ENCODE measurements at regions not wholly inside any gene's neighbourhood (a gene's known extent, or its start where the extent isn't known, plus 50 kb on each side); places are given as distances from the start of the nearest gene placed in this dataset.
A peak's percentile ranks its signal among the peaks of the same experiment; 100 is the strongest.

GRCh38 chr14:96727073-96727472 lies 70.1 kb upstream of the VRK1 start:
- DNase-seq (ENCODE audit: low read depth in 2 of 3, low spot score in 2 of 3): no peak

DNA sequence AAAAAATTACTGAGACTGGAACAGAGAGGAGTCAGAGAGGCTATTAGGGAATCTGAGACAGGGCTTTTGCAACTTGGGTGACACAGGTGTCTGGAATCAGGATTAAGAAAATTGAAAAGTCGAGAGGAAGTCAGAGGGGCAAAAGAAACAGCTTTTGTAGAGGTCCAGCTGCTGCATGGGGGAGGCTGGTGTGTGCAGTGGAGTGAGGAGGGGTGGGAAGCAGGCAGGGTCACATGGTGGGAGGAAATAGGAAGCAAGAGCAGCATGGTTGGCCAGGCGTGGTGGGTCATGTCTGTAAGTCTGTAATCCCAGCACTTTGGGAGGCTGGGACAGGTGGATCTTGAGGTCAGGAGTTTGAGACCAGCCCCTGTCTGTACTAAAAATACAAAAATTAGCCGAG lies 69.7 kb upstream of the VRK1 start:
- no peak for DNase-seq (ENCODE audit: low read depth in 2 of 3, low spot score in 2 of 3)

GRCh38 chr14:96727980-96728717 lies 69.0 kb upstream of the VRK1 start:
- no peak for DNase-seq (ENCODE audit: low read depth in 2 of 3, low spot score in 2 of 3)

DNA sequence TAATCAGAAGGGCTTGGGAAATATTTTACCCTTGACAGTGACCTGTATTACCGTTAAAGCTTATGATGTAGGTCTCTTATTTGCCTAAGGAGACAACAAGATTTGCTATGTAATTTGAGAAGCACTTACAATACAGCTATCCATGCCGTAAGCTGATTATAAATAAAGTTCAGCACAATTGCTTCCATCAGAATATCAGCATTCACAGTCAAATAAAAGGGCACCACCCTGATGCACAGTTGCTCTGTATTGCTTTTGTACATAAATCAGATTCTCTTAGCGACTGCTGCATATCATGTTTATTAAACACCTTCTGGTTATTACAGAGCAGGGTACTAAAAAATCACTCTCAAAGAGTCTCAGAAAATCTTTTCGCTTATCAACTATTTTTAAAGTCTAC lies 67.3 kb upstream of the VRK1 start:
- DNase-seq (ENCODE audit: low read depth in 2 of 3, low spot score in 2 of 3): no peak

- no peak for DNase-seq (ENCODE audit: low read depth in 2 of 3, low spot score in 2 of 3)
These were observed 66.8 kb upstream of the VRK1 start for GRCh38 chr14:96730386-96730785.

DNA sequence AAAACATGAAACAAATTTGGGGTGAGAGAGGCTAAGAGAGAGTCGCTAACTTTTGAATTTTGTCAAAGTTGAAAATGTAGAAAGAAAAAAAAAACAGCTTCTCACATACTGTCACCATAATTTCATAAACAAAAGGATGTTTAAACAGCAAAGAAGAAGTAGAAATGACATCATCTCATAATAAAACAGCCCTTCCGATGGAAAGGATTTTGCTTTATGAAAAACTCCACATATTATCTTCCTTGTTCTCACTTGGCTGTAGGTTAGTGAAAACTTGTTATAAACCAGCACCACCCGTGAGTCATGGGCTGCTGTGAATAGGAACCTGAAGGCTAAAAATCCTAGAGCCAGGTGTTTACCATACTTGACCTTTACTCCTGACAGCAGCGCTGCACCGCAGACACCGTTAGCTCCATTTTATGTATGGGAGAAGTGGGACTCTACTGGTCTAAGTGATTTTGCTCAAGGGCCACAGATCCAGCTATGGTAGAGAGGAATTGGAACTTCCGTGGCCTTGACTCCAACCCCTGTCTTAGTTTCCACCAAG lies 63.0 kb upstream of the VRK1 start:
- DNase-seq (ENCODE audit: low read depth in 2 of 3, low spot score in 2 of 3): no peak

GRCh38 chr14:96735526-96735925 lies 61.7 kb upstream of the VRK1 start:
- DNase-seq (ENCODE audit: low read depth in 2 of 3, low spot score in 2 of 3): no peak

- no peak for DNase-seq (ENCODE audit: low read depth in 2 of 3, low spot score in 2 of 3)
These were observed 60.7 kb upstream of the VRK1 start for GRCh38 chr14:96736439-96736838.

DNA sequence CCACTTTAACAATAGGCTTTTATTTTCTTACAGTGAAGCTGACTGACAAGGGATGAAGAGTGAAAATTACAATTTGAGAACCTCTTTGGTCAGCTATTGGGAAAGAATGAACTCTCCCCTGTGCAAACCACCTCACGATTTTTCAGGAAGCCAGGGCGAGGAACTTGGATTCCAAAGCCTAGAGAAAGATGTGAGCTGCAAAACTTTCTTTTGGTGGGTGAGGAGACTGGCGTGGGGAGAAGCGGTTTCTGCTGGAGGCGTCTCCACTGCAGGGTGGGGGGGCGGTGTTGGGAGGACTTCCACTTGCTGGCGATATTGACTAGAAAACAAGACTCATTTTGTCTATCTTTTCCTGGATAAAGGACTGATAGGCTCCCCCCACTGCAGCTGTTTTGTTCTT lies 59.3 kb upstream of the VRK1 start:
- no peak for DNase-seq (ENCODE audit: low read depth in 2 of 3, low spot score in 2 of 3)

GRCh38 chr14:96739200-96739910 lies 57.8 kb upstream of the VRK1 start:
- DNase-seq (ENCODE audit: low read depth in 2 of 3, low spot score in 2 of 3): no peak

GRCh38 chr14:96741151-96741977 lies 55.8 kb upstream of the VRK1 start:
- peak; percentile 39 to 78 (median 73) for DNase-seq (ENCODE audit: low read depth in 2 of 3, low spot score in 2 of 3)

GRCh38 chr14:96744262-96744661 lies 52.9 kb upstream of the VRK1 start:
- DNase-seq (ENCODE audit: low read depth in 2 of 3, low spot score in 2 of 3): no peak

DNA sequence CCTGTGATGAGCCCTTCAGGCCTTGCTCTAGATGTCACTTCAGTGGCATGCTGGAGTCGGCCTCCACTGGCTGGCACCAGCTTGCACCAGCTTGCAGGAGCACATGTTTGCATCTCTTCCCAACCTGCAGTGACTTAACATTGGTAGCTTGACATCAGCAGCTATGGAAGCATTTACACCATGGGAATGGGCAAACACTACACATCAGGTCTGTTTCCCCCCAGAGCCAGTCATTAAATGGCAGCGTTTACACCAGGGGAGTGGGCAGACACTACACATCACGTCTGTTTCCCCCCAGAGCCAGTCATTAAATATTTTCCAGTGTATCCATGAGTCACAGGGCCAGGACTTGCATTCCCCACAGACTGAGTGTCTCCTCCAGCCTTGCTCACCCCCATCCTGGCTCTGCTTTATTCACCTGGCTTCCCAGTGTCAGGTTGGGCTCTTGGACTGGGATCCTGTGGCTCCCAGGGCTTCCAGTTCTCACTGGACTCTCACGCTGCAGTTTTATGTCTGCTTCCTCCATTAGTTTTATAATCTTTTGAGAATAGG lies 51.6 kb upstream of the VRK1 start:
- no peak for DNase-seq (ENCODE audit: low read depth in 2 of 3, low spot score in 2 of 3)

GRCh38 chr14:96746101-96746500 lies 51.1 kb upstream of the VRK1 start:
- no peak for DNase-seq (ENCODE audit: low read depth in 2 of 3, low spot score in 2 of 3)

GRCh38 chr14:96747006-96747405 lies 50.2 kb upstream of the VRK1 start:
- no peak for DNase-seq (ENCODE audit: low read depth in 2 of 3, low spot score in 2 of 3)

Measured in activated CD8-positive, alpha-beta memory T cell treated with anti-CD3 and anti-CD28 coated beads for 48 hours (primary cell).